ENCODE measurements at regions not wholly inside any gene's neighbourhood (a gene's known extent, or its start where the extent isn't known, plus 50 kb on each side); places are given as distances from the start of the nearest gene placed in this dataset.

DNA sequence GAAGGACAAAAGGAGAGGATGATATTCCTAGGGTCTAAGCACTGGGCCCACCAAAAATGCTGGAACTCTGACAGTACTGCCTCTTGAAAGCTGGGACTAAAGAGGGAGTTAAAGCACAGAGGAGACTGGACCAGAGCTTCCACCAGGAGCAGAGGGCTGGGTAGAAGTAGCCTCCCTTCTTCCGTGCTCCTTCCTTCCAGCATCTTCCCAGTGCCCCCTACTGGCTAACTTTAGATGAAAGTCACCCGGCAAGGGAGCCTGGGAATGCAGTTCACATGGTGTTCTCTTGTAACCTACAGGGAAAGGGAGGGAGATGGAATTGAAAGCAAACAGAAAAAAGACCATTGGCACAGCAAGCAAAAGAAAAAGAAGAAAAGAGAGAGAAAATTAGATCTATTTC lies 106.1 kb upstream of the COL8A1 start:
- no peaks in the 10 kb centered on the region for H3K9me3 Mint-ChIP-seq (ENCODE audit: low read depth)
- H3K4me3 Mint-ChIP-seq (ENCODE audit: low read depth) = no peak overlapping the region
- DNase-seq (ENCODE audit: low spot score, unreplicated experiment) = peak; percentile 10
- no peak overlapping the region for H3K27ac Mint-ChIP-seq
- no peaks in the 10 kb centered on the region for H3K27me3 Mint-ChIP-seq
- no peaks in the 10 kb centered on the region for H3K4me1 Mint-ChIP-seq (ENCODE audit: low read depth)
- no peaks in the 10 kb centered on the region for H3K36me3 Mint-ChIP-seq (ENCODE audit: insufficient read depth)
- peak; percentile 57 for TF ChIP-seq CTCF (IDR thresholded peaks at IDR 0.05; ENCODE audit: unreplicated experiment)

DNA sequence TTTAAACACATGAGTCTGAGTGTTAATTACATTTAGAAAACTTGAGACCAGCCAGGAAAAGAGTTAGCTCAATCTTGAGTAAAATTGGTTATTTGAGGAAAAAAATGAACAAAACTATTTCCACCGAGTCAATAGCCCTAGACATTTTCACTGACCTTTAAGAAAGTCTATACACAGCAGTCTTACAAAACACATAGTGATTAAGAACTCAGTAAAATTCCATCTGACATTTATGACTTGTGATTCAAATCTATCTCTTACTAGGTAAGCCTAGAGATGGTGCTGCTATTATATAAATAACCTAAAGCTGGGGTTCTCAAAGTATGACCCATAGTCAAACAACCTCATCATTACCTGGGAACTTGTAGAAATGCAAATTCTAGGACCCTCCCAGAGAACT lies 109.1 kb upstream of the COL8A1 start:
- TF ChIP-seq CTCF (IDR thresholded peaks at IDR 0.05; ENCODE audit: unreplicated experiment) = no peak
- peaks cover 3% of the 10 kb centered on the region for H3K9me3 Mint-ChIP-seq (ENCODE audit: low read depth)
- H3K4me1 Mint-ChIP-seq (ENCODE audit: low read depth) = no peaks in the 10 kb centered on the region
- peaks cover 12% of the 10 kb centered on the region for H3K27me3 Mint-ChIP-seq
- DNase-seq (ENCODE audit: low spot score, unreplicated experiment) = no peak
- no peaks in the 10 kb centered on the region for H3K36me3 Mint-ChIP-seq (ENCODE audit: insufficient read depth)
- H3K4me3 Mint-ChIP-seq (ENCODE audit: low read depth) = no peak overlapping the region
- no peak overlapping the region for H3K27ac Mint-ChIP-seq

DNA sequence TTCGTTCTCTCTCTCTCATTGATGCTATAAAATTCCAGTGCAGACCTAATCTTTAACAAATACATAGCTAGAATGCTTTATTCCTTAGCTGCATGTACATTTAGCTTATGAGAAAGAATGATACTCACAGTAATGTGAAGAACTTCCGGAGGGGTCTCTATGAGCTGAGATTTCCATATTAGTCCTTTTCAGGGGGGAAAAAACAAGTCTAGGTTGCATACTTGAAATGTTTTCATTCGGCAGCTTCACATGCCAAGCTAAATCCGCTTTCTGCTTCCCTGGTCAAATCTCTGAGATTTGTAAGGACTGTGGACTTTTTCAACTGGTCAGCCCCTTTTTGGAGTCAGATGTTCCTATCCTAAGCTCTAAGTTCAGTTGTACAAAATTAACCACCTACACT lies 111.5 kb upstream of the COL8A1 start:
- H3K4me3 Mint-ChIP-seq (ENCODE audit: low read depth) = no peak overlapping the region
- peaks cover 3% of the 10 kb centered on the region for H3K9me3 Mint-ChIP-seq (ENCODE audit: low read depth)
- no peaks in the 10 kb centered on the region for H3K4me1 Mint-ChIP-seq (ENCODE audit: low read depth)

GRCh38 chr3:99524559-99524958 lies 113.8 kb upstream of the COL8A1 start:
- peaks cover 23% of the 10 kb centered on the region for H3K27me3 Mint-ChIP-seq
- H3K4me1 Mint-ChIP-seq (ENCODE audit: low read depth) = no peaks in the 10 kb centered on the region
- H3K9me3 Mint-ChIP-seq (ENCODE audit: low read depth) = peaks cover 3% of the 10 kb centered on the region
- no peak overlapping the region for H3K4me3 Mint-ChIP-seq (ENCODE audit: low read depth)
- no peaks in the 10 kb centered on the region for H3K36me3 Mint-ChIP-seq (ENCODE audit: insufficient read depth)
- no peak for TF ChIP-seq CTCF (IDR thresholded peaks at IDR 0.05; ENCODE audit: unreplicated experiment)
- no peak for DNase-seq (ENCODE audit: low spot score, unreplicated experiment)
- H3K27ac Mint-ChIP-seq = no peak overlapping the region

More for the DNA sequence above, 111.5 kb upstream of the COL8A1 start:
- Mint-ChIP-seq H3K27me3 (peaks cover 17% of the 10 kb centered on the region), H3K36me3 (ENCODE audit: insufficient read depth) (no peaks in the 10 kb centered on the region), H3K27ac (no peak overlapping the region)
- no peak for DNase-seq (ENCODE audit: low spot score, unreplicated experiment)
- TF ChIP-seq CTCF (IDR thresholded peaks at IDR 0.05; ENCODE audit: unreplicated experiment) = no peak

GRCh38 chr3:99523431-99524127 lies 114.8 kb upstream of the COL8A1 start:
- no peak for TF ChIP-seq CTCF (IDR thresholded peaks at IDR 0.05; ENCODE audit: unreplicated experiment)
- peaks cover 23% of the 10 kb centered on the region for H3K27me3 Mint-ChIP-seq
- DNase-seq (ENCODE audit: low spot score, unreplicated experiment) = no peak
- H3K27ac Mint-ChIP-seq = no peak overlapping the region
- H3K4me1 Mint-ChIP-seq (ENCODE audit: low read depth) = peaks cover 6% of the 10 kb centered on the region
- no peaks in the 10 kb centered on the region for H3K36me3 Mint-ChIP-seq (ENCODE audit: insufficient read depth)
- no peak overlapping the region for H3K4me3 Mint-ChIP-seq (ENCODE audit: low read depth)
- H3K9me3 Mint-ChIP-seq (ENCODE audit: low read depth) = peaks cover 3% of the 10 kb centered on the region

All from progenitor cell of endocrine pancreas (in vitro differentiated cells).